Osteocyte (in vitro differentiated cells): ENCODE measurements at regions not wholly inside any gene's neighbourhood (a gene's known extent, or its start where the extent isn't known, plus 50 kb on each side); places are given as distances from the start of the nearest gene placed in this dataset.

Experiments used
- DNase-seq: peaks from one replicate; pipeline ENCODE4 v3.0.0; 2021; ENCODE audit warnings: mixed read lengths; ENCODE audit not compliant: unreplicated experiment; ENCODE audit errors: extremely low spot score
- H3K27ac Mint-ChIP-seq: one replicate; pipeline ENCODE4 v1.8.0; 2021; ENCODE audit warnings: mild to moderate bottlenecking, mixed read lengths; ENCODE audit not compliant: unreplicated experiment
- H3K27me3 Mint-ChIP-seq: one replicate; pipeline ENCODE4 v1.8.0; 2021; ENCODE audit warnings: mixed read lengths; ENCODE audit not compliant: unreplicated experiment
- H3K36me3 Mint-ChIP-seq: one replicate; pipeline ENCODE4 v1.8.0; 2021; ENCODE audit warnings: mixed read lengths; ENCODE audit not compliant: unreplicated experiment
- H3K4me1 Mint-ChIP-seq: one replicate; pipeline ENCODE4 v1.8.0; 2021; ENCODE audit warnings: mixed read lengths; ENCODE audit not compliant: unreplicated experiment
- H3K4me3 Mint-ChIP-seq: one replicate; pipeline ENCODE4 v1.8.0; 2021; ENCODE audit warnings: mild to moderate bottlenecking, moderate library complexity, mixed read lengths; ENCODE audit not compliant: unreplicated experiment
- H3K9me3 Mint-ChIP-seq: one replicate; pipeline ENCODE4 v1.8.0; 2021; ENCODE audit warnings: mixed read lengths; ENCODE audit not compliant: unreplicated experiment
- TF ChIP-seq, protein P1 (sequence below): fragments of 200-600 bp; sonication (generic); IDR thresholded peaks from 2 replicates; pipeline ENCODE4 v1.5.0; 2021; ENCODE audit warnings: antibody characterized with exemption, mild to moderate bottlenecking, moderate library complexity

- Mint-ChIP-seq H3K4me3 (no peak overlapping the region), H3K27ac (no peak overlapping the region), H3K9me3 (peaks cover 24% of the 10 kb centered on the region), H3K4me1 (no peaks in the 10 kb centered on the region), H3K36me3 (no peaks in the 10 kb centered on the region), H3K27me3 (no peaks in the 10 kb centered on the region)
- TF ChIP-seq, protein P1, sequence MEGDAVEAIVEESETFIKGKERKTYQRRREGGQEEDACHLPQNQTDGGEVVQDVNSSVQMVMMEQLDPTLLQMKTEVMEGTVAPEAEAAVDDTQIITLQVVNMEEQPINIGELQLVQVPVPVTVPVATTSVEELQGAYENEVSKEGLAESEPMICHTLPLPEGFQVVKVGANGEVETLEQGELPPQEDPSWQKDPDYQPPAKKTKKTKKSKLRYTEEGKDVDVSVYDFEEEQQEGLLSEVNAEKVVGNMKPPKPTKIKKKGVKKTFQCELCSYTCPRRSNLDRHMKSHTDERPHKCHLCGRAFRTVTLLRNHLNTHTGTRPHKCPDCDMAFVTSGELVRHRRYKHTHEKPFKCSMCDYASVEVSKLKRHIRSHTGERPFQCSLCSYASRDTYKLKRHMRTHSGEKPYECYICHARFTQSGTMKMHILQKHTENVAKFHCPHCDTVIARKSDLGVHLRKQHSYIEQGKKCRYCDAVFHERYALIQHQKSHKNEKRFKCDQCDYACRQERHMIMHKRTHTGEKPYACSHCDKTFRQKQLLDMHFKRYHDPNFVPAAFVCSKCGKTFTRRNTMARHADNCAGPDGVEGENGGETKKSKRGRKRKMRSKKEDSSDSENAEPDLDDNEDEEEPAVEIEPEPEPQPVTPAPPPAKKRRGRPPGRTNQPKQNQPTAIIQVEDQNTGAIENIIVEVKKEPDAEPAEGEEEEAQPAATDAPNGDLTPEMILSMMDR, result no peak
- DNase-seq, result no peak
Observed at GRCh38 chr3:18946524-18946923, 201.8 kb upstream of the KCNH8 start.

GRCh38 chr3:18937574-18937973 lies 210.7 kb upstream of the KCNH8 start:
- TF ChIP-seq, protein P1, result no peak

GRCh38 chr3:18919158-18919557 lies 229.2 kb upstream of the KCNH8 start:
- Mint-ChIP-seq H3K4me1 (no peaks in the 10 kb centered on the region), H3K27me3 (no peaks in the 10 kb centered on the region), H3K4me3 (no peak overlapping the region), H3K36me3 (no peaks in the 10 kb centered on the region), H3K9me3 (no peaks in the 10 kb centered on the region), H3K27ac (no peak overlapping the region)
- TF ChIP-seq, protein P1, result no peak
- DNase-seq, result no peak

More at GRCh38 chr3:18937574-18937973, 210.7 kb upstream of the KCNH8 start:
- Mint-ChIP-seq H3K4me3 (no peak overlapping the region), H3K27ac (no peak overlapping the region), H3K36me3 (no peaks in the 10 kb centered on the region), H3K4me1 (no peaks in the 10 kb centered on the region), H3K27me3 (no peaks in the 10 kb centered on the region), H3K9me3 (peaks cover 3% of the 10 kb centered on the region)
- DNase-seq, result no peak

DNA sequence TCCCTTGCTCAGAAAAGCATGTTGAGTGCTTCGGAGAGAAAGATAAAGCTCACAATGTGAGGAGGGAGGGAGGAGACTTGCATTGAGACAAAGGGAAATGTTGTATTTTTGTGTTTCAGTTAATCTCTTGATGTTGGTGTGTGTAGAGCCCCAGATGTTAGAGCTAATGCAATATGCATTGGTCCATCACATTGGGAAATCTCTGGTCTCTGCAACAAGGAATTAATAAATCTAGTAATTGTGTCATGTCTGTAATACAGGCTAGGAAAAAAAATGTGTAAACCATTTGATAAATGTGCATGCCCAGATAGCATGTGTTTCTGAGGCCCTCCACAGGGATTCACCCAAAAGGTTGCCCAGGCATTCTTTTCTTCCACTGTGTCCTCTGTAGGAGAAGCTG lies 230.4 kb upstream of the KCNH8 start:
- Mint-ChIP-seq H3K9me3 (no peaks in the 10 kb centered on the region), H3K27me3 (no peaks in the 10 kb centered on the region), H3K27ac (no peak overlapping the region), H3K4me1 (no peaks in the 10 kb centered on the region), H3K36me3 (no peaks in the 10 kb centered on the region), H3K4me3 (no peak overlapping the region)
- no peak for DNase-seq
- TF ChIP-seq, protein P1, result no peak

GRCh38 chr3:18902081-18902793 lies 246.1 kb upstream of the KCNH8 start:
- Mint-ChIP-seq H3K9me3 (no peaks in the 10 kb centered on the region), H3K4me1 (no peaks in the 10 kb centered on the region), H3K4me3 (no peak overlapping the region), H3K27ac (no peak overlapping the region), H3K36me3 (no peaks in the 10 kb centered on the region), H3K27me3 (no peaks in the 10 kb centered on the region)
- TF ChIP-seq, protein P1, result no peak
- DNase-seq, result no peak
